ENCODE measurements at regions not wholly inside any gene's neighbourhood (a gene's known extent, or its start where the extent isn't known, plus 50 kb on each side); places are given as distances from the start of the nearest gene placed in this dataset.

DNA sequence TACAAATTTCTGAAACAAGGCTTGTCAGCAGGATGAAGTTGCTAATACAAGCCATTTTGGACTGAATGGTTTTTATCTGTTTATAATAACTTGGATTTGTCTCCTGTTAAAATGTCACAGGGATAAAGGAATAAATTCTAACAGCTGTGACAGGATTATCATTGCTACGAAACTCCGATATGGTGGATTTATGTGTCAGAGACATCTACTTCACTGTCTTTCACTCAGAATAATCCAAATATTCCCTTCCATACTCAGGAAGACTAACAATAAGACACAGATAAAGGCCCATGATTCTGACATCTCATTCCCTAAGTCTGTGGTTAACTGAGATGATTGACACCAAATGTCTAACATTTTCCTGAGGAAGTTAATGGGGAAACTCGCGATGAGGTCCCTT lies 529.8 kb upstream of the GOT2 start:
- H3K9me3 ChIP-seq (ENCODE audit: control insufficient read depth in 4 of 4, low read length in 3 of 4), result no peaks in the 10 kb centered on the region
- 91% methylated on average over 4 of the region's 4 CpGs for WGBS
- H3K36me3 ChIP-seq (ENCODE audit: control insufficient read depth in 4 of 4, insufficient read depth in 3 of 4, low read depth in 1 of 4, low read length in 3 of 4), result no peaks in the 10 kb centered on the region

DNA sequence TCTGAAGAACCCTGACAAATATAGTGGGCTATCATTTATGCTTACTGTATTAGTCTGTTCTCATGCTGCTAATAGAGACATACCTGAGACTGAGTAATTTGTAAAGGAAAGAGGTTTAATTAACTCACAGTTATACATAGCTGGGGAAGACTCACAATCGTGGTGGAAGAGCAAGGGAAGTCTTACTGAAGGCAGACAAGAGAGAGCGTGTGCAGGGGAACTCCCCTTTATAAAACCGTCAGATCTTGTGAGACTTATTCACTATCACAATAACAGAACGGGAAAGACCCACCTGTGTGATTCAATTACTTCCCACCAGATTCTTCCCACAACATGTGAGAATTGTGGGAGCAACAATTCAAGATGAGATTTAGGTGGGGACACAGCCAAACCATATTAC lies 526.8 kb upstream of the GOT2 start:
- no peaks in the 10 kb centered on the region for H3K36me3 ChIP-seq (ENCODE audit: control insufficient read depth in 4 of 4, insufficient read depth in 3 of 4, low read depth in 1 of 4, low read length in 3 of 4)
- no peak overlapping the region for H3K27ac ChIP-seq (ENCODE audit: low read depth in 1 of 2, low read length in 2 of 2)
- no peaks in the 10 kb centered on the region for H3K9me3 ChIP-seq (ENCODE audit: control insufficient read depth in 4 of 4, low read length in 3 of 4)
- TF ChIP-seq, protein P1, sequence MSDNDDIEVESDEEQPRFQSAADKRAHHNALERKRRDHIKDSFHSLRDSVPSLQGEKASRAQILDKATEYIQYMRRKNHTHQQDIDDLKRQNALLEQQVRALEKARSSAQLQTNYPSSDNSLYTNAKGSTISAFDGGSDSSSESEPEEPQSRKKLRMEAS (IDR thresholded peaks at IDR 0.05), result no peak
- WGBS, result 80% methylated on average over 4 of the region's 4 CpGs
- no peaks in the 10 kb centered on the region for H3K4me1 ChIP-seq (ENCODE audit: control insufficient read depth in 4 of 4, insufficient read depth in 4 of 4, low read length in 3 of 4)
- H3K27me3 ChIP-seq (ENCODE audit: control insufficient read depth in 4 of 4, insufficient read depth in 4 of 4, low read length in 3 of 4), result no peaks in the 10 kb centered on the region
- H3K9ac ChIP-seq (ENCODE audit: low read depth in 1 of 2, low read length in 2 of 2), result no peak overlapping the region
- DNase-seq (ENCODE audit: low spot score), result no peak
- no peak overlapping the region for H3K4me3 ChIP-seq (ENCODE audit: low read depth in 1 of 3, low read length in 3 of 3)

More for the DNA sequence above, 529.8 kb upstream of the GOT2 start:
- H3K27ac ChIP-seq (ENCODE audit: low read depth in 1 of 2, low read length in 2 of 2), result no peak overlapping the region
- no peak overlapping the region for H3K4me3 ChIP-seq (ENCODE audit: low read depth in 1 of 3, low read length in 3 of 3)
- H3K4me1 ChIP-seq (ENCODE audit: control insufficient read depth in 4 of 4, insufficient read depth in 4 of 4, low read length in 3 of 4), result no peaks in the 10 kb centered on the region
- TF ChIP-seq, protein P2, sequence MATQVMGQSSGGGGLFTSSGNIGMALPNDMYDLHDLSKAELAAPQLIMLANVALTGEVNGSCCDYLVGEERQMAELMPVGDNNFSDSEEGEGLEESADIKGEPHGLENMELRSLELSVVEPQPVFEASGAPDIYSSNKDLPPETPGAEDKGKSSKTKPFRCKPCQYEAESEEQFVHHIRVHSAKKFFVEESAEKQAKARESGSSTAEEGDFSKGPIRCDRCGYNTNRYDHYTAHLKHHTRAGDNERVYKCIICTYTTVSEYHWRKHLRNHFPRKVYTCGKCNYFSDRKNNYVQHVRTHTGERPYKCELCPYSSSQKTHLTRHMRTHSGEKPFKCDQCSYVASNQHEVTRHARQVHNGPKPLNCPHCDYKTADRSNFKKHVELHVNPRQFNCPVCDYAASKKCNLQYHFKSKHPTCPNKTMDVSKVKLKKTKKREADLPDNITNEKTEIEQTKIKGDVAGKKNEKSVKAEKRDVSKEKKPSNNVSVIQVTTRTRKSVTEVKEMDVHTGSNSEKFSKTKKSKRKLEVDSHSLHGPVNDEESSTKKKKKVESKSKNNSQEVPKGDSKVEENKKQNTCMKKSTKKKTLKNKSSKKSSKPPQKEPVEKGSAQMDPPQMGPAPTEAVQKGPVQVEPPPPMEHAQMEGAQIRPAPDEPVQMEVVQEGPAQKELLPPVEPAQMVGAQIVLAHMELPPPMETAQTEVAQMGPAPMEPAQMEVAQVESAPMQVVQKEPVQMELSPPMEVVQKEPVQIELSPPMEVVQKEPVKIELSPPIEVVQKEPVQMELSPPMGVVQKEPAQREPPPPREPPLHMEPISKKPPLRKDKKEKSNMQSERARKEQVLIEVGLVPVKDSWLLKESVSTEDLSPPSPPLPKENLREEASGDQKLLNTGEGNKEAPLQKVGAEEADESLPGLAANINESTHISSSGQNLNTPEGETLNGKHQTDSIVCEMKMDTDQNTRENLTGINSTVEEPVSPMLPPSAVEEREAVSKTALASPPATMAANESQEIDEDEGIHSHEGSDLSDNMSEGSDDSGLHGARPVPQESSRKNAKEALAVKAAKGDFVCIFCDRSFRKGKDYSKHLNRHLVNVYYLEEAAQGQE (IDR thresholded peaks at IDR 0.05), result no peak
- TF ChIP-seq RXRA (IDR thresholded peaks at IDR 0.05), result no peak
- TF ChIP-seq RAD21 (IDR thresholded peaks at IDR 0.05), result no peak
- TF ChIP-seq EGR1 (IDR thresholded peaks at IDR 0.05; ENCODE audit: low read depth in 2 of 2), result no peak
- no peak for TF ChIP-seq TAF1 (conservative IDR thresholded peaks at IDR 0.05)
- no peak for TF ChIP-seq SP1 (IDR thresholded peaks at IDR 0.05)
- no peak for TF ChIP-seq FOXA2 (IDR thresholded peaks at IDR 0.05)
- TF ChIP-seq GABPA (IDR thresholded peaks at IDR 0.05 in 1 of 2, conservative IDR thresholded peaks at IDR 0.05 in 1 of 2), result no peak
- no peak for TF ChIP-seq NR2F2 (IDR thresholded peaks at IDR 0.05)
- no peak for TF ChIP-seq YY1 (IDR thresholded peaks at IDR 0.05)
- no peak for TF ChIP-seq HNF4A (conservative IDR thresholded peaks at IDR 0.05)
- TF ChIP-seq HNF4G (IDR thresholded peaks at IDR 0.05), result no peak
- TF ChIP-seq, protein P1 (IDR thresholded peaks at IDR 0.05), result no peak
- TF ChIP-seq, protein P3, sequence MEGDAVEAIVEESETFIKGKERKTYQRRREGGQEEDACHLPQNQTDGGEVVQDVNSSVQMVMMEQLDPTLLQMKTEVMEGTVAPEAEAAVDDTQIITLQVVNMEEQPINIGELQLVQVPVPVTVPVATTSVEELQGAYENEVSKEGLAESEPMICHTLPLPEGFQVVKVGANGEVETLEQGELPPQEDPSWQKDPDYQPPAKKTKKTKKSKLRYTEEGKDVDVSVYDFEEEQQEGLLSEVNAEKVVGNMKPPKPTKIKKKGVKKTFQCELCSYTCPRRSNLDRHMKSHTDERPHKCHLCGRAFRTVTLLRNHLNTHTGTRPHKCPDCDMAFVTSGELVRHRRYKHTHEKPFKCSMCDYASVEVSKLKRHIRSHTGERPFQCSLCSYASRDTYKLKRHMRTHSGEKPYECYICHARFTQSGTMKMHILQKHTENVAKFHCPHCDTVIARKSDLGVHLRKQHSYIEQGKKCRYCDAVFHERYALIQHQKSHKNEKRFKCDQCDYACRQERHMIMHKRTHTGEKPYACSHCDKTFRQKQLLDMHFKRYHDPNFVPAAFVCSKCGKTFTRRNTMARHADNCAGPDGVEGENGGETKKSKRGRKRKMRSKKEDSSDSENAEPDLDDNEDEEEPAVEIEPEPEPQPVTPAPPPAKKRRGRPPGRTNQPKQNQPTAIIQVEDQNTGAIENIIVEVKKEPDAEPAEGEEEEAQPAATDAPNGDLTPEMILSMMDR (IDR thresholded peaks at IDR 0.05; ENCODE audit: low read depth, low read length, missing input control), result no peak
- H3K9ac ChIP-seq (ENCODE audit: low read depth in 1 of 2, low read length in 2 of 2), result no peak overlapping the region
- no peaks in the 10 kb centered on the region for H3K27me3 ChIP-seq (ENCODE audit: control insufficient read depth in 4 of 4, insufficient read depth in 4 of 4, low read length in 3 of 4)
- DNase-seq (ENCODE audit: low spot score), result no peak

DNA sequence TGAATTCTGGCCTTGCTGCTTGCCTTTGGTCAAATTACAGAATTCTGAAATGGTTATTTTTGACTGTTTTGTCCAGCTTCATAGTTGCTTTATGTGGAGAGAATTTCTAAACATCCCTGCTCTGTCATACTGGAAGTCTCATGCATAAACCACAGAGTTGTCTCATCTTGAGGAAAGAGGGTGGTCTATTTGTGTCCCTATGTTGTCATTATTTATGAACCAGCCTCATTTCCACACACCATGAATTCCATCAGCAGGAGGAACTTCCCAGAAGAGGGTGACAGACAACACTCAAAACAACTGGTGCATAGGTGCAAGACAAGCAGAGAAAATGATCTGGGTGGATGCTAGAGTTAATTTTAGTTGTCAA lies 525.8 kb upstream of the GOT2 start:
- H3K4me1 ChIP-seq (ENCODE audit: control insufficient read depth in 4 of 4, insufficient read depth in 4 of 4, low read length in 3 of 4), result no peaks in the 10 kb centered on the region
- no peaks in the 10 kb centered on the region for H3K36me3 ChIP-seq (ENCODE audit: control insufficient read depth in 4 of 4, insufficient read depth in 3 of 4, low read depth in 1 of 4, low read length in 3 of 4)
- no peak overlapping the region for H3K9ac ChIP-seq (ENCODE audit: low read depth in 1 of 2, low read length in 2 of 2)
- no peaks in the 10 kb centered on the region for H3K9me3 ChIP-seq (ENCODE audit: control insufficient read depth in 4 of 4, low read length in 3 of 4)
- H3K4me3 ChIP-seq (ENCODE audit: low read depth in 1 of 3, low read length in 3 of 3), result no peak overlapping the region
- H3K27me3 ChIP-seq (ENCODE audit: control insufficient read depth in 4 of 4, insufficient read depth in 4 of 4, low read length in 3 of 4), result no peaks in the 10 kb centered on the region
- no peak for DNase-seq (ENCODE audit: low spot score)
- no peak overlapping the region for H3K27ac ChIP-seq (ENCODE audit: low read depth in 1 of 2, low read length in 2 of 2)
- TF ChIP-seq RAD21 (IDR thresholded peaks at IDR 0.05) (no peak), GABPA (IDR thresholded peaks at IDR 0.05 in 1 of 2, conservative IDR thresholded peaks at IDR 0.05 in 1 of 2) (no peak), EGR1 (IDR thresholded peaks at IDR 0.05; ENCODE audit: low read depth in 2 of 2) (no peak), SP1 (IDR thresholded peaks at IDR 0.05) (no peak), TAF1 (conservative IDR thresholded peaks at IDR 0.05) (no peak), RXRA (IDR thresholded peaks at IDR 0.05) (no peak), HNF4A (conservative IDR thresholded peaks at IDR 0.05) (no peak), YY1 (IDR thresholded peaks at IDR 0.05) (no peak)
- TF ChIP-seq, protein P4, sequence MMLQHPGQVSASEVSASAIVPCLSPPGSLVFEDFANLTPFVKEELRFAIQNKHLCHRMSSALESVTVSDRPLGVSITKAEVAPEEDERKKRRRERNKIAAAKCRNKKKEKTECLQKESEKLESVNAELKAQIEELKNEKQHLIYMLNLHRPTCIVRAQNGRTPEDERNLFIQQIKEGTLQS (IDR thresholded peaks at IDR 0.05), result no peak
- TF ChIP-seq, protein P3 (IDR thresholded peaks at IDR 0.05; ENCODE audit: low read depth, low read length, missing input control), result no peak
- TF ChIP-seq, protein P5, sequence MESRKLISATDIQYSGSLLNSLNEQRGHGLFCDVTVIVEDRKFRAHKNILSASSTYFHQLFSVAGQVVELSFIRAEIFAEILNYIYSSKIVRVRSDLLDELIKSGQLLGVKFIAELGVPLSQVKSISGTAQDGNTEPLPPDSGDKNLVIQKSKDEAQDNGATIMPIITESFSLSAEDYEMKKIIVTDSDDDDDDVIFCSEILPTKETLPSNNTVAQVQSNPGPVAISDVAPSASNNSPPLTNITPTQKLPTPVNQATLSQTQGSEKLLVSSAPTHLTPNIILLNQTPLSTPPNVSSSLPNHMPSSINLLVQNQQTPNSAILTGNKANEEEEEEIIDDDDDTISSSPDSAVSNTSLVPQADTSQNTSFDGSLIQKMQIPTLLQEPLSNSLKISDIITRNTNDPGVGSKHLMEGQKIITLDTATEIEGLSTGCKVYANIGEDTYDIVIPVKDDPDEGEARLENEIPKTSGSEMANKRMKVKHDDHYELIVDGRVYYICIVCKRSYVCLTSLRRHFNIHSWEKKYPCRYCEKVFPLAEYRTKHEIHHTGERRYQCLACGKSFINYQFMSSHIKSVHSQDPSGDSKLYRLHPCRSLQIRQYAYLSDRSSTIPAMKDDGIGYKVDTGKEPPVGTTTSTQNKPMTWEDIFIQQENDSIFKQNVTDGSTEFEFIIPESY (IDR thresholded peaks at IDR 0.05), result no peak

All from liver (tissue), 8 donors.